GM18951 (cell line): ENCODE measurements at regions not wholly inside any gene's neighbourhood (a gene's known extent, or its start where the extent isn't known, plus 50 kb on each side); places are given as distances from the start of the nearest gene placed in this dataset.

Experiments used
- POLR2A ChIP-seq: IDR thresholded peaks from 4 replicates; pipeline ENCODE4 v1.6.1; 2011; ENCODE audit warnings: mild to moderate bottlenecking; ENCODE audit not compliant: insufficient read length, insufficient read depth; ENCODE audit errors: extremely low read depth
- in situ Hi-C: fragments of 300-500 bp; cut with MboI; formaldehyde crosslinking; loops from one replicate; pipeline ENCODE4 v1.12.0; 2022; ENCODE audit warnings: low sequenced_read_pairs, mixed read lengths, inconsistent platforms; ENCODE audit not compliant: unreplicated experiment

- in situ Hi-C loops: no loop called here
Observed at GRCh38 chr19:33977756-33978685, 181.4 kb downstream of the KCTD15 start.

GRCh38 chr19:33982706-33983105 lies 186.0 kb downstream of the KCTD15 start:
- no peak for TF ChIP-seq POLR2A
- in situ Hi-C loops: no loop called here

More at GRCh38 chr19:33977756-33978685, 181.4 kb downstream of the KCTD15 start:
- TF ChIP-seq POLR2A: no peak

- TF ChIP-seq POLR2A: no peak
- in situ Hi-C loops: no loop called here
Observed at GRCh38 chr19:33988601-33989000, 183.7 kb upstream of the LSM14A start.

- in situ Hi-C loops: no loop called here
- no peak for TF ChIP-seq POLR2A
Observed at GRCh38 chr19:33997690-33998089, 174.6 kb upstream of the LSM14A start.

GRCh38 chr19:33998302-33998701 lies 174.0 kb upstream of the LSM14A start:
- TF ChIP-seq POLR2A: no peak
- in situ Hi-C loops: no loop called here

GRCh38 chr19:33998739-33999345 lies 173.5 kb upstream of the LSM14A start:
- in situ Hi-C loops: no loop called here
- TF ChIP-seq POLR2A: no peak

- in situ Hi-C loops: no loop called here
Observed at GRCh38 chr19:34017024-34017423, 155.3 kb upstream of the LSM14A start.

GRCh38 chr19:34017601-34018000 lies 154.7 kb upstream of the LSM14A start:
- in situ Hi-C loops: no loop called here
- TF ChIP-seq POLR2A: no peak

More at GRCh38 chr19:34017024-34017423, 155.3 kb upstream of the LSM14A start:
- TF ChIP-seq POLR2A: no peak

- no peak for TF ChIP-seq POLR2A
- in situ Hi-C loops: no loop called here
Observed at GRCh38 chr19:34018546-34018945, 153.8 kb upstream of the LSM14A start.

- in situ Hi-C loops: no loop called here
- TF ChIP-seq POLR2A: no peak
Observed at GRCh38 chr19:34023381-34023780, 148.9 kb upstream of the LSM14A start.

GRCh38 chr19:34033880-34034279 lies 138.4 kb upstream of the LSM14A start:
- no peak for TF ChIP-seq POLR2A
- in situ Hi-C loops: no loop called here

GRCh38 chr19:34034318-34034846 lies 137.9 kb upstream of the LSM14A start:
- TF ChIP-seq POLR2A: no peak
- in situ Hi-C loops: no loop called here

- in situ Hi-C loops: no loop called here
- TF ChIP-seq POLR2A: no peak
Observed at GRCh38 chr19:34041925-34042521, 130.3 kb upstream of the LSM14A start.
